Smooth muscle cell (in vitro differentiated cells): ENCODE measurements at regions not wholly inside any gene's neighbourhood (a gene's known extent, or its start where the extent isn't known, plus 50 kb on each side); places are given as distances from the start of the nearest gene placed in this dataset.

Experiments
- DNase-seq: peaks from one replicate; lab custom pipeline; 2025; ENCODE audit not compliant: unreplicated experiment; lab: John Stamatoyannopoulos, UW
- H2AFZ ChIP-seq: fragments of 200-600 bp; sonication (generic); 2 replicates; pipeline ENCODE4 v1.6.0; 2016; ENCODE audit warnings: antibody characterized with exemption, low read depth, mild to moderate bottlenecking
- H3F3A ChIP-seq: fragments of 200-600 bp; sonication (generic); 2 replicates; pipeline ENCODE4 v1.6.0; 2017; ENCODE audit warnings: antibody characterized with exemption, low read depth
- H3K27ac ChIP-seq: fragments of 200-600 bp; sonication (generic); 2 replicates; pipeline ENCODE4 v1.5.1; 2016; ENCODE audit warnings: low read depth, mild to moderate bottlenecking
- H3K27me3 ChIP-seq: fragments of 200-600 bp; sonication (generic); 2 replicates; pipeline ENCODE4 v1.6.1; 2016; ENCODE audit warnings: low read depth, mild to moderate bottlenecking
- H3K36me3 ChIP-seq: fragments of 200-600 bp; sonication (generic); 2 replicates; pipeline ENCODE4 v1.5.1; 2016; ENCODE audit warnings: low read depth
- H3K4me1 ChIP-seq: fragments of 200-600 bp; sonication (generic); 2 replicates; pipeline ENCODE4 v1.5.1; 2016; ENCODE audit warnings: low read depth
- H3K4me2 ChIP-seq: fragments of 200-600 bp; sonication (generic); 2 replicates; pipeline ENCODE4 v1.6.0; 2016; ENCODE audit warnings: mild to moderate bottlenecking
- H3K4me3 ChIP-seq: fragments of 200-600 bp; sonication (generic); 2 replicates; pipeline ENCODE4 v1.5.1; 2016; ENCODE audit warnings: mild to moderate bottlenecking
- H3K79me2 ChIP-seq: fragments of 200-600 bp; sonication (generic); 2 replicates; pipeline ENCODE4 v1.6.0; 2016; ENCODE audit warnings: low read depth, mild to moderate bottlenecking
- H3K9ac ChIP-seq: fragments of 200-600 bp; sonication (generic); 2 replicates; pipeline ENCODE4 v1.6.0; 2016; ENCODE audit warnings: low read depth
- H3K9me3 ChIP-seq: fragments of 200-600 bp; sonication (generic); replicated peaks from 2 replicates; pipeline ENCODE4 v1.5.1; 2016; ENCODE audit warnings: low read depth
- H4K20me1 ChIP-seq: fragments of 200-600 bp; sonication (generic); 2 replicates; pipeline ENCODE4 v1.6.0; 2016; ENCODE audit warnings: low read depth
- WGBS: methylation state at CpG from one replicate; pipeline ENCODE4 v1.1.7; 2016; ENCODE audit warnings: low lambda C conversion rate; 5-methylcytosine and 5-hydroxymethylcytosine counted together
- TF ChIP-seq, protein P1 (sequence below): fragments of 200-600 bp; sonication (generic); IDR thresholded peaks from 2 replicates; pipeline ENCODE4 v1.5.1; 2017; ENCODE audit warnings: borderline replicate concordance, mild to moderate bottlenecking, antibody characterized with exemption; ENCODE audit not compliant: insufficient read depth, poor library complexity, severe bottlenecking

- H3K9ac ChIP-seq = no peak overlapping the region
- H3K4me1 ChIP-seq = no peaks in the 10 kb centered on the region
- H3K4me2 ChIP-seq = no peak overlapping the region
- 87% methylated on average over 10 of the region's 10 CpGs for WGBS
- DNase-seq = no peak
- no peak overlapping the region for H2AFZ ChIP-seq
- peaks cover 67% of the 10 kb centered on the region for H3K27me3 ChIP-seq
- H3K36me3 ChIP-seq = no peaks in the 10 kb centered on the region
- H3F3A ChIP-seq = no peaks in the 10 kb centered on the region
- TF ChIP-seq, protein P1, sequence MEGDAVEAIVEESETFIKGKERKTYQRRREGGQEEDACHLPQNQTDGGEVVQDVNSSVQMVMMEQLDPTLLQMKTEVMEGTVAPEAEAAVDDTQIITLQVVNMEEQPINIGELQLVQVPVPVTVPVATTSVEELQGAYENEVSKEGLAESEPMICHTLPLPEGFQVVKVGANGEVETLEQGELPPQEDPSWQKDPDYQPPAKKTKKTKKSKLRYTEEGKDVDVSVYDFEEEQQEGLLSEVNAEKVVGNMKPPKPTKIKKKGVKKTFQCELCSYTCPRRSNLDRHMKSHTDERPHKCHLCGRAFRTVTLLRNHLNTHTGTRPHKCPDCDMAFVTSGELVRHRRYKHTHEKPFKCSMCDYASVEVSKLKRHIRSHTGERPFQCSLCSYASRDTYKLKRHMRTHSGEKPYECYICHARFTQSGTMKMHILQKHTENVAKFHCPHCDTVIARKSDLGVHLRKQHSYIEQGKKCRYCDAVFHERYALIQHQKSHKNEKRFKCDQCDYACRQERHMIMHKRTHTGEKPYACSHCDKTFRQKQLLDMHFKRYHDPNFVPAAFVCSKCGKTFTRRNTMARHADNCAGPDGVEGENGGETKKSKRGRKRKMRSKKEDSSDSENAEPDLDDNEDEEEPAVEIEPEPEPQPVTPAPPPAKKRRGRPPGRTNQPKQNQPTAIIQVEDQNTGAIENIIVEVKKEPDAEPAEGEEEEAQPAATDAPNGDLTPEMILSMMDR = no peak
- no peaks in the 10 kb centered on the region for H4K20me1 ChIP-seq
- no peaks in the 10 kb centered on the region for H3K79me2 ChIP-seq
- no peak overlapping the region for H3K4me3 ChIP-seq
- H3K27ac ChIP-seq = no peak overlapping the region
- no peaks in the 10 kb centered on the region for H3K9me3 ChIP-seq
Measured at GRCh38 chr1:36692465-36693160, 209.9 kb upstream of the CSF3R start.

- no peaks in the 10 kb centered on the region for H3K36me3 ChIP-seq
- H3K9me3 ChIP-seq = no peaks in the 10 kb centered on the region
- H3K4me2 ChIP-seq = no peak overlapping the region
- no peaks in the 10 kb centered on the region for H3F3A ChIP-seq
- peaks cover 76% of the 10 kb centered on the region for H3K27me3 ChIP-seq
- H3K4me1 ChIP-seq = no peaks in the 10 kb centered on the region
- no peak overlapping the region for H3K9ac ChIP-seq
- TF ChIP-seq, protein P1 = no peak
- 71% methylated on average over 3 of the region's 3 CpGs for WGBS
- H4K20me1 ChIP-seq = no peaks in the 10 kb centered on the region
- H3K79me2 ChIP-seq = no peaks in the 10 kb centered on the region
- no peak overlapping the region for H3K27ac ChIP-seq
- DNase-seq = no peak
- no peak overlapping the region for H2AFZ ChIP-seq
- no peak overlapping the region for H3K4me3 ChIP-seq
Measured at GRCh38 chr1:36691374-36691773, 208.7 kb upstream of the CSF3R start.

DNA sequence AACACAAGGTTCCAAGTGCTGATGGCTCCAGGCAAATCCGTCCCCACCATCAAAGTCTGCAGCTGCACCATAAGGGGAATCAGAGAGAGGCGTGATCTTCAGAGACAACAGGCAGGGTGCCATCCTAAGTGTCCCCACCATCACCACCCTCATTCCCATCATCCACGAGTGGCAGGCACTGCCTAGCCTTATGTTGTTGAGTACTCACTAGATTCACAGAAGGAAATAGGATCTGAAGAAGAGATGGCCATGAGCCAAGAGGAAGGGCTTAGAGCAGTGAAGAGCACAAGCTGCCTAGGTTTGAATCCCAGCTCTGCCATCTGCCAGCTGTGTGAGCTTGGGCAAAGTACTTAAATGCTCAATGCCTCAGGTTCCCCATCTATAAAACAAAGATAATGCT, 207.3 kb upstream of the CSF3R start:
- peaks cover 65% of the 10 kb centered on the region for H3K27me3 ChIP-seq
- TF ChIP-seq, protein P1 = no peak
- H3K4me2 ChIP-seq = no peak overlapping the region
- H3K27ac ChIP-seq = no peak overlapping the region
- no peak for DNase-seq
- H4K20me1 ChIP-seq = no peaks in the 10 kb centered on the region
- H3K36me3 ChIP-seq = no peaks in the 10 kb centered on the region
- 79% methylated on average over 3 of the region's 3 CpGs for WGBS
- H2AFZ ChIP-seq = no peak overlapping the region
- H3K9me3 ChIP-seq = no peaks in the 10 kb centered on the region
- H3K4me3 ChIP-seq = no peak overlapping the region
- no peaks in the 10 kb centered on the region for H3F3A ChIP-seq
- no peaks in the 10 kb centered on the region for H3K79me2 ChIP-seq
- no peak overlapping the region for H3K9ac ChIP-seq
- no peaks in the 10 kb centered on the region for H3K4me1 ChIP-seq

- Histone ChIP-seq H3K27ac (no peak overlapping the region), H3K4me2 (no peak overlapping the region), H3K36me3 (no peaks in the 10 kb centered on the region), H3K9ac (no peak overlapping the region), H3K4me3 (no peak overlapping the region), H3K9me3 (no peaks in the 10 kb centered on the region), H2AFZ (no peak overlapping the region), H4K20me1 (no peaks in the 10 kb centered on the region), H3F3A (no peaks in the 10 kb centered on the region), H3K79me2 (no peaks in the 10 kb centered on the region), H3K27me3 (peaks cover 40% of the 10 kb centered on the region), H3K4me1 (no peaks in the 10 kb centered on the region)
- no peak for DNase-seq
- WGBS = 77% methylated on average over 5 of the region's 5 CpGs
- TF ChIP-seq, protein P1 = no peak
Measured at GRCh38 chr1:36687312-36687711, 204.6 kb upstream of the CSF3R start.
